Dermis microvascular lymphatic vessel endothelial cell (primary cell): ENCODE measurements at regions not wholly inside any gene's neighbourhood (a gene's known extent, or its start where the extent isn't known, plus 50 kb on each side); places are given as distances from the start of the nearest gene placed in this dataset.
"Not testable (repeated sequence)": the region's sequence is repeated elsewhere in the genome, so short reads cannot be mapped to it uniquely, and the experiment has no call there.

Experiments
- DNase-seq, 2 donors: peaks; one replicate each; pipeline versions ENCODE4 v3.0.0 to v3.0.0-alpha.2; 2010; ENCODE audit warnings: low read depth in 2 of 2

DNA sequence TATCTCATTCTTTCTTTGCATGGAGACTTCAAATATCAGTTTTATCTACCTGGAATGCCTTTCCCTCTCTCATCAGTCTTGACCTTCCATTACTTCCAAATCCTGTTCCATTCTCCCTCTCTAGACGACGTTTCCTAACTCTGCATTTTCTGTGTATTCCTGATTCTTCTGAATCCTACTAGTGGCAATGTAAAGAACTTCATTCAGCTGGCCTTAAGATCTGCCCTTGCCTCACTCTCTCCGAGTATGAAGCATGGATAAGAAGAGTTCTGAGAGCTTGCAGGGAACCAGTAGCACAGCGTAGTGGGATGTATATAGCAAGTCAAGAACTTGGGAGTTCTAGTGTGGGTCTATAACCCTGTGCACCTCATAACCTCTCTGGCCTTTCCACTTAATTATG, 68.5 kb upstream of the HOXC13 start:
- no peak for DNase-seq

- no peak for DNase-seq
Observed at GRCh38 chr12:53871367-53871766, 67.3 kb upstream of the HOXC13 start.

GRCh38 chr12:53872367-53872766, 66.3 kb upstream of the HOXC13 start:
- no peak for DNase-seq

GRCh38 chr12:53877961-53878360, 60.7 kb upstream of the HOXC13 start:
- not testable (repeated sequence) for DNase-seq

DNA sequence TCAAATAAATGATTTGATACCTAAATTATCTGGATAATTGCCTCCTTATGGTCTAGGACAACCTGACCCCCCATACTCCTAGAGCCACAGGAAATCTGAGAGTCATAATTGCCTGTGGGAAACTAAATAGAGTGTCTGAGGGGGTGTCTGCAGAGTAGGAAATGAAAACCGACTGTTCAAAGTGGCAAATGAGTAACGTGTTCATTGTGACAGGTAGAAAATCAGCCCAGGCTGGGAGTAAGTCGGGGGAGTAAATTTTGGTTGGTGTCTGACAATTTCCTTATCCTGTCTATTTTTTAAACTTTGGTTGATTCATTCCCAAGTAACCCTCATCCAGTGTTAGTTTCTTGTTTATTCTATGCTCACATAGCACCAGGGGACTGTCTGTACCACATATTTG, 51.6 kb upstream of the HOXC13 start:
- DNase-seq = no peak

DNA sequence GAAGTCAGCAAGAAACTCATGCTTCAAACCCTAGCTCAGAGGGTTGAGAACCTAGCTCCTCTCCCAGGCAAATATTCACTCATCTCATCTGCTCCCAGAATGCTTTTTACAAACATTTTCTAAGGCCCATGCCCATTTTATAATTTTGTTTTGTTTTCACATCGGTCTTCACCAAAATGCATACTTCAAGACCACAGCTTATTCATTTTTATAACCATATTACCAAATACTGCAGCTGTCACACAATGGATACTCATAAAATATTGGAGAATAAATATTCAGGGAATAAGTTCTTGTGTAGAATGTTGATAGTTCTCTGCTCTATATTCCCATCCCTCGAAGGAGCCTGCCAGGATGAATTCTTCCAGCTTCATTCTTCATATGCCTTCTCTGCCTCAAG, 50.8 kb upstream of the HOXC13 start:
- no peak for DNase-seq
